Neural progenitor cell (in vitro differentiated cells): ENCODE measurements at regions not wholly inside any gene's neighbourhood (a gene's known extent, or its start where the extent isn't known, plus 50 kb on each side); places are given as distances from the start of the nearest gene placed in this dataset.

Experiments
- DNase-seq: peaks from one replicate; pipeline ENCODE4 v3.0.0-alpha.2; 2016; ENCODE audit warnings: low spot score
- H2AFZ ChIP-seq: fragments of 200-600 bp; sonication (generic); replicated peaks from 2 replicates; pipeline ENCODE4 v1.6.1; 2016; ENCODE audit warnings: antibody characterized with exemption
- H3F3A ChIP-seq: fragments of 200-600 bp; sonication (generic); 2 replicates; pipeline ENCODE4 v1.6.1; 2016; ENCODE audit warnings: antibody characterized with exemption, low read depth
- H3K27ac ChIP-seq: fragments of 200-600 bp; sonication (generic); 2 replicates; pipeline ENCODE4 v1.5.1; 2016; ENCODE audit warnings: mild to moderate bottlenecking
- H3K27me3 ChIP-seq: fragments of 200-600 bp; sonication (generic); 2 replicates; pipeline ENCODE4 v1.6.1; 2016; ENCODE audit warnings: mild to moderate bottlenecking, moderate library complexity
- H3K36me3 ChIP-seq: fragments of 200-600 bp; sonication (generic); 2 replicates; pipeline ENCODE4 v1.5.1; 2016
- H3K4me1 ChIP-seq: fragments of 200-600 bp; sonication (generic); 2 replicates; pipeline ENCODE4 v1.6.1; 2016; ENCODE audit warnings: mixed run types
- H3K4me2 ChIP-seq: fragments of 200-600 bp; sonication (generic); 2 replicates; pipeline ENCODE4 v1.6.1; 2016
- H3K4me3 ChIP-seq: fragments of 200-600 bp; sonication (generic); 2 replicates; pipeline ENCODE4 v1.5.1; 2016
- H3K79me2 ChIP-seq: fragments of 200-600 bp; sonication (generic); 2 replicates; pipeline ENCODE4 v1.6.1; 2016; ENCODE audit warnings: low read depth
- H3K9ac ChIP-seq: fragments of 200-600 bp; sonication (generic); 2 replicates; pipeline ENCODE4 v1.6.1; 2016
- H3K9me3 ChIP-seq: fragments of 200-600 bp; sonication (generic); 2 replicates; pipeline ENCODE4 v1.5.1; 2016; ENCODE audit warnings: low read depth
- H4K20me1 ChIP-seq: fragments of 200-600 bp; sonication (generic); 2 replicates; pipeline ENCODE4 v1.6.1; 2016; ENCODE audit warnings: low read depth
- H3K27ac Mint-ChIP-seq: 3 replicates; pipeline ENCODE4 v1.8.0; 2021; ENCODE audit warnings: mixed read lengths
- H3K27me3 Mint-ChIP-seq: 2 replicates; pipeline ENCODE4 v1.8.0; 2022; ENCODE audit warnings: low read depth, mild to moderate bottlenecking, inconsistent platforms, moderate library complexity, mixed read lengths; ENCODE audit not compliant: insufficient read depth
- H3K36me3 Mint-ChIP-seq: 3 replicates; pipeline ENCODE4 v1.8.0; 2021; ENCODE audit warnings: mixed read lengths
- H3K4me1 Mint-ChIP-seq: 3 replicates; pipeline ENCODE4 v1.8.0; 2021; ENCODE audit warnings: mixed read lengths
- H3K4me3 Mint-ChIP-seq: 3 replicates; pipeline ENCODE4 v1.8.0; 2021; ENCODE audit warnings: mild to moderate bottlenecking, moderate library complexity, mixed read lengths
- H3K9me3 Mint-ChIP-seq: 3 replicates; pipeline ENCODE4 v1.8.0; 2020; ENCODE audit warnings: mixed read lengths
- EZH2 ChIP-seq: fragments of 200-600 bp; sonication (generic); IDR thresholded peaks from 2 replicates; pipeline ENCODE4 v1.6.1; 2017; ENCODE audit warnings: antibody characterized with exemption, mild to moderate bottlenecking, moderate library complexity
- EZH2phosphoT487 ChIP-seq: fragments of 200-600 bp; sonication (generic); IDR thresholded peaks from 2 replicates; pipeline ENCODE4 v1.6.1; 2017; ENCODE audit warnings: antibody characterized with exemption
- TF ChIP-seq, protein P1 (sequence below): fragments of 200-600 bp; sonication (generic); IDR thresholded peaks from 2 replicates; pipeline ENCODE4 v1.5.1; 2017; ENCODE audit warnings: antibody characterized with exemption, mild to moderate bottlenecking

DNA sequence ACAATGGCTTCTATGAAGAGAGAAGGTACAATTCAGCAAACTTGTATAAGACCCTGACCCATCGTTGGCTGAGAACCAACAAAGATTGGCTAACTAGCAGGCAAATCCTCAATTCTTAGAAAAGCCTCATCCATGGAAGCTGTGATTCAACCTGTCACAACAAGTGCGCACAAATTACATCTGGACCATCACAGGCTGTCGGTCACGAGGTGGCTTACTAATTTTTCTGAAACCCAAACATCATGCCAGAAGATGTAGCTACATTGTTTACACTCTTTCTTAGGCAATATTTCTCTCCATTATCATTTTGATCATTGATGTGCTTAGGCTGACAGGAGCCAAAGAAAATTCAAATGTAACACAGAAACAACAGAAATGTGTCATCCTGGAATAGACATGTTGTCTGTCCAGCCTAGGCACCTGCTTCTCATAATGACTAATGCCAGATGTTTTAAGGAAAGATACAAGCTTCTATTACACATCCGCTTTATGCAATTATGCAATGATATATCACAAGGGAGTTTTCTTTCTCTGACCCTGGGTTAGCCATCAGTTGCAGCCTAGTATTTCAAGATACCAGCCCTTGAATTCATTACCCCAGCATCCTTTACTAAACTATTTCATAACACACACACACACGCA is 92.9 kb upstream of the DIO2 start:
- no peaks in the 10 kb centered on the region for H3K36me3 ChIP-seq

DNA sequence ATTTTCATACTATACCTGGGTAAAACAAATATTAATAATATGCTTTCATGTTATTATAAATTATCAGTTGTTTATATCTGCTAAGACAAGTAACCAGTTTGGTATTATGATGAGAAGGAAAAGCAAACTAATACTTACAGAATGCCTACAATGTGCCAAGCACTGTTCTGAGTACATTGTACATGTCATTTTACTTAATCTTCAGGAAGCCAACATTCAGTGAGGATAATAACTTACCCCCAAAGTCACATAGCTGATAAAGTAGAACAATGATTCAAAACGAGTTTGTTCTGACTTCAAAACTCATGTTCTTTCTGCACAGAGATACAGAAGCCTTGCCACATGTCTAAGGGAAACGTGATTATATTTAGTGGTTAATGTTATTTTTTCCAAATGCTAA is 89.0 kb upstream of the DIO2 start:
- H3K27ac Mint-ChIP-seq: no peak overlapping the region
- Histone ChIP-seq H3F3A (no peaks in the 10 kb centered on the region), H3K9me3 (no peaks in the 10 kb centered on the region), H3K27me3 (no peaks in the 10 kb centered on the region), H3K9ac (no peak overlapping the region), H3K4me2 (no peak overlapping the region), H2AFZ (no peak overlapping the region), H3K27ac (no peak overlapping the region), H3K79me2 (no peaks in the 10 kb centered on the region), H3K36me3 (no peaks in the 10 kb centered on the region), H3K4me3 (no peak overlapping the region), H3K4me1 (no peaks in the 10 kb centered on the region), H4K20me1 (no peaks in the 10 kb centered on the region)
- H3K27me3 Mint-ChIP-seq: peaks cover 2% of the 10 kb centered on the region
- H3K4me1 Mint-ChIP-seq: no peaks in the 10 kb centered on the region
- H3K4me3 Mint-ChIP-seq: no peak overlapping the region
- DNase-seq: no peak
- H3K9me3 Mint-ChIP-seq: no peaks in the 10 kb centered on the region
- TF ChIP-seq EZH2: no peak
- TF ChIP-seq EZH2phosphoT487: no peak
- TF ChIP-seq, protein P1, sequence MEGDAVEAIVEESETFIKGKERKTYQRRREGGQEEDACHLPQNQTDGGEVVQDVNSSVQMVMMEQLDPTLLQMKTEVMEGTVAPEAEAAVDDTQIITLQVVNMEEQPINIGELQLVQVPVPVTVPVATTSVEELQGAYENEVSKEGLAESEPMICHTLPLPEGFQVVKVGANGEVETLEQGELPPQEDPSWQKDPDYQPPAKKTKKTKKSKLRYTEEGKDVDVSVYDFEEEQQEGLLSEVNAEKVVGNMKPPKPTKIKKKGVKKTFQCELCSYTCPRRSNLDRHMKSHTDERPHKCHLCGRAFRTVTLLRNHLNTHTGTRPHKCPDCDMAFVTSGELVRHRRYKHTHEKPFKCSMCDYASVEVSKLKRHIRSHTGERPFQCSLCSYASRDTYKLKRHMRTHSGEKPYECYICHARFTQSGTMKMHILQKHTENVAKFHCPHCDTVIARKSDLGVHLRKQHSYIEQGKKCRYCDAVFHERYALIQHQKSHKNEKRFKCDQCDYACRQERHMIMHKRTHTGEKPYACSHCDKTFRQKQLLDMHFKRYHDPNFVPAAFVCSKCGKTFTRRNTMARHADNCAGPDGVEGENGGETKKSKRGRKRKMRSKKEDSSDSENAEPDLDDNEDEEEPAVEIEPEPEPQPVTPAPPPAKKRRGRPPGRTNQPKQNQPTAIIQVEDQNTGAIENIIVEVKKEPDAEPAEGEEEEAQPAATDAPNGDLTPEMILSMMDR: no peak
- no peaks in the 10 kb centered on the region for H3K36me3 Mint-ChIP-seq

More for the DNA sequence above, 92.9 kb upstream of the DIO2 start:
- no peak overlapping the region for H3K27ac ChIP-seq
- no peak overlapping the region for H2AFZ ChIP-seq
- TF ChIP-seq, protein P1: no peak
- TF ChIP-seq EZH2: no peak
- no peak for TF ChIP-seq EZH2phosphoT487
- no peak overlapping the region for H3K4me3 ChIP-seq
- H3K9me3 ChIP-seq: no peaks in the 10 kb centered on the region
- H3F3A ChIP-seq: no peaks in the 10 kb centered on the region
- no peak overlapping the region for H3K4me2 ChIP-seq
- DNase-seq: no peak
- no peaks in the 10 kb centered on the region for H4K20me1 ChIP-seq
- H3K27me3 Mint-ChIP-seq: no peaks in the 10 kb centered on the region
- no peaks in the 10 kb centered on the region for H3K27me3 ChIP-seq
- no peaks in the 10 kb centered on the region for H3K79me2 ChIP-seq
- no peaks in the 10 kb centered on the region for H3K9me3 Mint-ChIP-seq
- no peaks in the 10 kb centered on the region for H3K36me3 Mint-ChIP-seq
- no peak overlapping the region for H3K4me3 Mint-ChIP-seq
- no peaks in the 10 kb centered on the region for H3K4me1 ChIP-seq
- H3K27ac Mint-ChIP-seq: no peak overlapping the region
- H3K4me1 Mint-ChIP-seq: no peaks in the 10 kb centered on the region
- H3K9ac ChIP-seq: no peak overlapping the region

DNA sequence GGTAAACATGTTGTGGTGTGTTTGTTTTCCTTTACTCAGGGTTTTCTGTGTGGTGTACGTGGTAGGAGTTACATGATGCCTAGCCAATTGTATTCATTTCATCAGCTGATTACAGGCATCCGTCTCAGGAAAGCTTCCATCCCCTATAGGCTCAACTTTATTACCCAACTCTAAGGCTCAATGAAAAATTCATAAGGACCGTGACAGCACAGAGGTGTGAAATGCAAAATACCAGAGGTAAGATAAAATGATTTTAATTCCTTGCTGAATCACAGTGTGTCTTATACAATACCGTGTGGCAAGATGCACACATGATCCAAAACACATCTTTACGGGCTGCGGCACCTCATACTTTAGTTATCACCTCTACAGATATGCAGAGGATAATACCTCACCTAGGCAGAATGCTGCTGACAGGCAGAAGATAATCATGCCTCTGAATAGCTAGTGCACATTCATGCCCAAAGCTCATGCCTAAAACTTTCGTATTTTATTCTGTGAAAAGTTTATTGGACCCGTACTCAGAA is 87.2 kb upstream of the DIO2 start:
- no peak for DNase-seq
- Mint-ChIP-seq H3K36me3 (no peaks in the 10 kb centered on the region), H3K9me3 (no peaks in the 10 kb centered on the region), H3K4me1 (no peaks in the 10 kb centered on the region), H3K27ac (no peak overlapping the region), H3K27me3 (peaks cover 2% of the 10 kb centered on the region), H3K4me3 (no peak overlapping the region)
- no peaks in the 10 kb centered on the region for H3K36me3 ChIP-seq
- TF ChIP-seq, protein P1: no peak
- TF ChIP-seq EZH2 (no peak), EZH2phosphoT487 (no peak)
- H3K27ac ChIP-seq: no peak overlapping the region
- H3K4me1 ChIP-seq: no peaks in the 10 kb centered on the region
- no peaks in the 10 kb centered on the region for H3F3A ChIP-seq
- no peak overlapping the region for H3K9ac ChIP-seq
- H4K20me1 ChIP-seq: no peaks in the 10 kb centered on the region
- no peaks in the 10 kb centered on the region for H3K27me3 ChIP-seq
- no peak overlapping the region for H3K4me3 ChIP-seq
- no peaks in the 10 kb centered on the region for H3K79me2 ChIP-seq
- H3K9me3 ChIP-seq: no peaks in the 10 kb centered on the region
- no peak overlapping the region for H2AFZ ChIP-seq
- H3K4me2 ChIP-seq: no peak overlapping the region
